ENCODE measurements at regions not wholly inside any gene's neighbourhood (a gene's known extent, or its start where the extent isn't known, plus 50 kb on each side); places are given as distances from the start of the nearest gene placed in this dataset.

DNA sequence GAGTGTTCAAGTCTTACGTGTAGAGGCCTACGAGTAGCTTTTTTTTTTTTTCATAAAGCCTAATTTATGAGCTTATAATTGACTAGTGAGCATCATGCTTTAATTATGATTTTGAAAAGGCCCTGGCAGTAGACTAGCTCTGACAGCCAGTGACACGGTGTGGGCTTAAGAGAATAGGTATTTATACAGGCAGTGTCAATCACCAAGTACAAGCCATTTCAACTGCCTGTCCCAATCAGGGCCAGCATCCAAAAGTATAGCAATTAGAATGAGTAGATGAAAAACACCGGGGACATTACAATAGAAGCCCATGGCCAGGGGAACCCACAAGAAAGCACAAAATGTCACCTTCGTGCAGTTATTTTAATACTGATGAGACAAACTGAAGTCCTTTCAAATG, 552.8 kb downstream of the CAAP1 start:
- no peaks in the 10 kb centered on the region for H3K9me3 ChIP-seq (ENCODE audit: low read depth)
- no peaks in the 10 kb centered on the region for H3K27me3 ChIP-seq
- DNase-seq (ENCODE audit: low read depth in 1 of 2, low spot score in 1 of 2), result no peak
- no peaks in the 10 kb centered on the region for H3K4me1 ChIP-seq (ENCODE audit: low read depth)
- TF ChIP-seq, protein P1, sequence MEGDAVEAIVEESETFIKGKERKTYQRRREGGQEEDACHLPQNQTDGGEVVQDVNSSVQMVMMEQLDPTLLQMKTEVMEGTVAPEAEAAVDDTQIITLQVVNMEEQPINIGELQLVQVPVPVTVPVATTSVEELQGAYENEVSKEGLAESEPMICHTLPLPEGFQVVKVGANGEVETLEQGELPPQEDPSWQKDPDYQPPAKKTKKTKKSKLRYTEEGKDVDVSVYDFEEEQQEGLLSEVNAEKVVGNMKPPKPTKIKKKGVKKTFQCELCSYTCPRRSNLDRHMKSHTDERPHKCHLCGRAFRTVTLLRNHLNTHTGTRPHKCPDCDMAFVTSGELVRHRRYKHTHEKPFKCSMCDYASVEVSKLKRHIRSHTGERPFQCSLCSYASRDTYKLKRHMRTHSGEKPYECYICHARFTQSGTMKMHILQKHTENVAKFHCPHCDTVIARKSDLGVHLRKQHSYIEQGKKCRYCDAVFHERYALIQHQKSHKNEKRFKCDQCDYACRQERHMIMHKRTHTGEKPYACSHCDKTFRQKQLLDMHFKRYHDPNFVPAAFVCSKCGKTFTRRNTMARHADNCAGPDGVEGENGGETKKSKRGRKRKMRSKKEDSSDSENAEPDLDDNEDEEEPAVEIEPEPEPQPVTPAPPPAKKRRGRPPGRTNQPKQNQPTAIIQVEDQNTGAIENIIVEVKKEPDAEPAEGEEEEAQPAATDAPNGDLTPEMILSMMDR (IDR thresholded peaks at IDR 0.05; ENCODE audit: low read depth, low read length), result no peak
- H3K4me3 ChIP-seq, result no peak overlapping the region
- no peaks in the 10 kb centered on the region for H3K36me3 ChIP-seq
- H3K27ac ChIP-seq, result no peak overlapping the region

DNA sequence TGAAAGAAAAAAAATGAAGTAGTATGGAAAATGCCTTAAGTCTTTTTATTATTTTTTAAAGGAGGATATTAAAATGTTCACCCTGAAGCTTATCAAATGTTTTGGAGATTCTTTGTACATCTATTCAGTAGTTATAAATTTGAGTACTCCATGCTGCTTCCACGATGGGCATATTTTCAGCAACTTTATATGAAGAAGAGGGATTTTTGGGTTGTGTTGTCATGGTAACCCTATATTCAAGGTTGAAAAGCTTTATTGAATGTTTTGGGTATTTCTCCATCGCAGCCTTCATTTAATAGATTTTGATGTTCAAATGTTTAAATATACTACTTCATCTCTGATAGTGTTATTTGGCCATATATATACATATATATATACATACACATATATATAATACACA, 557.5 kb downstream of the CAAP1 start:
- H3K4me3 ChIP-seq, result no peak overlapping the region
- TF ChIP-seq, protein P1 (IDR thresholded peaks at IDR 0.05; ENCODE audit: low read depth, low read length), result no peak
- DNase-seq (ENCODE audit: low read depth in 1 of 2, low spot score in 1 of 2), result no peak
- H3K9me3 ChIP-seq (ENCODE audit: low read depth), result no peaks in the 10 kb centered on the region
- H3K4me1 ChIP-seq (ENCODE audit: low read depth), result no peaks in the 10 kb centered on the region
- H3K27ac ChIP-seq, result no peak overlapping the region
- no peaks in the 10 kb centered on the region for H3K27me3 ChIP-seq
- H3K36me3 ChIP-seq, result no peaks in the 10 kb centered on the region

DNA sequence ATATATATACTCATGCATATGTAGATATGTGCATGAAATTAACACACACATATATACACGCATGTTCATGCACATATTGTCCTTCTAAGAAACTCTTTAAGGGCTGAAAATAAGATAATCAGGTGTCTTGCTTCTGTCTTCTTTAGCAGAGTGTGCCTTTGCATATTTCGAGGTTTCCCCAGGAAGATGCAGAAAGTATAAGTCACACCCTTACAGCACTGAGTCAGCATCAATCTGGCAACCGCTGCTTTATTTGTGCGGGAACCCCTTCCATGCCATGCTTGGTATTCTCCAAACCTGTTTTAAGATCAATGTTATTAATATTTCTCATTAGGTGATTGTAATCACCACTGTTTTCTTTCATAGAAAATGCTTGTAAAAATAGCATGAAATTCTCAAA, 557.9 kb downstream of the CAAP1 start:
- Histone ChIP-seq H3K4me3 (no peak overlapping the region), H3K4me1 (ENCODE audit: low read depth) (no peaks in the 10 kb centered on the region), H3K9me3 (ENCODE audit: low read depth) (no peaks in the 10 kb centered on the region), H3K36me3 (no peaks in the 10 kb centered on the region), H3K27me3 (no peaks in the 10 kb centered on the region), H3K27ac (no peak overlapping the region)
- TF ChIP-seq, protein P1 (IDR thresholded peaks at IDR 0.05; ENCODE audit: low read depth, low read length), result no peak
- DNase-seq (ENCODE audit: low read depth in 1 of 2, low spot score in 1 of 2), result no peak

DNA sequence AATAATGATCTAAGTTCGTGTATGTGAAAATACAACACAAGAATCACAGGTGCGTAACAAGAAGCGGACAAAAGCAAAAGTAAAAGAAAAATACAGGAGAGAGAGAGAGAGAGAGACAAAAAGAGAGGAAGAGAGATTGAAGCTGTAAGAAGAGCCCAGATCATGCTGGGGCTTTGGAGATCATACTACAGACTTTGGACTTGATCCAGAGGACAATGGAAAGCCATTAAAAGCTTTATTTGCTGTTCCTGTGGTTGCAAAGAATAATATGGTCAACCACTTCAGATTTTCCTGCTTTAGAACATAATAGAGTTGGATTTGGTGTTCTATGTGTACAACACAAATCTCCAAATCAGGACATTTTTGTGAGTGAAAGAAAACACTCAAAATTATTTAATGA, 561.4 kb downstream of the CAAP1 start:
- Histone ChIP-seq H3K27me3 (no peaks in the 10 kb centered on the region), H3K36me3 (no peaks in the 10 kb centered on the region), H3K4me3 (no peak overlapping the region), H3K9me3 (ENCODE audit: low read depth) (no peaks in the 10 kb centered on the region), H3K27ac (no peak overlapping the region), H3K4me1 (ENCODE audit: low read depth) (no peaks in the 10 kb centered on the region)
- no peak for DNase-seq (ENCODE audit: low read depth in 1 of 2, low spot score in 1 of 2)
- TF ChIP-seq, protein P1 (IDR thresholded peaks at IDR 0.05; ENCODE audit: low read depth, low read length), result no peak

DNA sequence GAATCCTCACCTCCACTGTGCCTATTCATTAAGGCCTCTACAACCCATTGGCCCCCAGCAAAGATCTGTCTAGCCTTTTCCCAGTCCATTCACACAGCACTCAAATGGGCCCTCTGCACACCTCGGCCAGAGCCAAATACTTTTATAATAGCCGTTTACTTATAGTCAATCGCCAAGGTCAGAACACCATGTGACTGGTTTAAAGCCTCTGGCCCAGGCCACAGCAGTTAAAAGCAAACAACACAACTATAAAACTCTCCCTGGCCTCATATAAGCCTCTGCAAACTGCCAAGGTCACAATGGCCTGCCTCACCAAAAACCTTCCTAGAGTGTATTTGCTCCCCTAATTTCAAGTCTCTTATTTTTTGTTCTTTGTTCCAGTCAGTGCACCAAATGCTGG, 562.6 kb downstream of the CAAP1 start:
- H3K27me3 ChIP-seq, result no peaks in the 10 kb centered on the region
- H3K4me1 ChIP-seq (ENCODE audit: low read depth), result no peaks in the 10 kb centered on the region
- TF ChIP-seq, protein P1 (IDR thresholded peaks at IDR 0.05; ENCODE audit: low read depth, low read length), result no peak
- no peak overlapping the region for H3K27ac ChIP-seq
- H3K36me3 ChIP-seq, result no peaks in the 10 kb centered on the region
- no peaks in the 10 kb centered on the region for H3K9me3 ChIP-seq (ENCODE audit: low read depth)
- no peak for DNase-seq (ENCODE audit: low read depth in 1 of 2, low spot score in 1 of 2)
- H3K4me3 ChIP-seq, result no peak overlapping the region

DNA sequence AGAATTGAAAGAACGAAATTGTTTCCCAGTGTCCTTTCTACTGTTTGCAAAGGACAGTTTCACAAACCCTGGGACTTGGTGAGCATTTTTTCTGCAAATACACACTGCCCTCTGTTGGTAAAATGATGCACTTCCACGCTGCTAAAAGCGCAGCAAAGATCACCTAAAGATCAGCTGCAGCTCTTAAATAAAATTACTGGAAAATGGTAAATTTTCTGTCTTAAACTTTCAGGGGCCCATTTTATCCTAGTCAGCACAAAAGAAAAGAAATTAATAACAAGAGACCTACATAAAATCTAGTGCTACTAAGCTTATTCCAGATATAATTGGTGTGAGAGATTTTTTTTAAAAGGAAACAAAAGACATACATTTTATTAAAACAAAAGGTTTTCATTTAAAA, 566.0 kb downstream of the CAAP1 start:
- TF ChIP-seq, protein P1 (IDR thresholded peaks at IDR 0.05; ENCODE audit: low read depth, low read length), result peak; percentile 83
- Histone ChIP-seq H3K4me3 (no peak overlapping the region), H3K27ac (no peak overlapping the region), H3K36me3 (no peaks in the 10 kb centered on the region), H3K4me1 (ENCODE audit: low read depth) (no peaks in the 10 kb centered on the region), H3K27me3 (no peaks in the 10 kb centered on the region), H3K9me3 (ENCODE audit: low read depth) (no peaks in the 10 kb centered on the region)
- peak; percentile 69 to 84 for DNase-seq (ENCODE audit: low read depth in 1 of 2, low spot score in 1 of 2)
